BLaER1 (cell line): ENCODE measurements at regions not wholly inside any gene's neighbourhood (a gene's known extent, or its start where the extent isn't known, plus 50 kb on each side); places are given as distances from the start of the nearest gene placed in this dataset.

Experiments used
- H3K27ac ChIP-seq: shearing (Covaris generic); formaldehyde crosslinking; 2 replicates; pipeline ENCODE4 v1.8.1; 2022
- H3K27me3 ChIP-seq: shearing (Covaris generic); formaldehyde crosslinking; 2 replicates; pipeline ENCODE4 v1.8.1; 2022
- H3K36me3 ChIP-seq: shearing (Covaris generic); formaldehyde crosslinking; 2 replicates; pipeline ENCODE4 v1.8.1; 2022
- H3K4me1 ChIP-seq: shearing (Covaris generic); formaldehyde crosslinking; 2 replicates; pipeline ENCODE4 v1.8.1; 2022
- H3K4me2 ChIP-seq: shearing (Covaris generic); formaldehyde crosslinking; 2 replicates; pipeline ENCODE4 v1.8.1; 2022
- H3K4me3 ChIP-seq: shearing (Covaris generic); formaldehyde crosslinking; 2 replicates; pipeline ENCODE4 v1.8.1; 2022
- H3K9ac ChIP-seq: shearing (Covaris generic); formaldehyde crosslinking; 2 replicates; pipeline ENCODE4 v1.8.1; 2022
- H3K9me3 ChIP-seq: shearing (Covaris generic); formaldehyde crosslinking; 2 replicates; pipeline ENCODE4 v1.8.1; 2022
- H4K20me1 ChIP-seq: shearing (Covaris generic); formaldehyde crosslinking; 2 replicates; pipeline ENCODE4 v1.8.1; 2022
- Cebpa-rat ChIP-seq: shearing (Covaris generic); IDR thresholded peaks from 2 replicates; pipeline ENCODE4 v1.8.1; 2022

- Histone ChIP-seq H3K4me3 (no peak overlapping the region), H3K36me3 (no peaks in the 10 kb centered on the region), H3K9me3 (no peaks in the 10 kb centered on the region), H3K27ac (no peak overlapping the region), H3K27me3 (no peaks in the 10 kb centered on the region), H3K4me2 (no peak overlapping the region), H4K20me1 (no peaks in the 10 kb centered on the region), H3K4me1 (no peaks in the 10 kb centered on the region), H3K9ac (no peak overlapping the region)
- no peak for TF ChIP-seq Cebpa-rat
These were observed 268.2 kb upstream of the ID2 start for GRCh38 chr2:8413589-8414135.

GRCh38 chr2:8414946-8415879, 266.6 kb upstream of the ID2 start:
- Histone ChIP-seq H3K4me1 (no peaks in the 10 kb centered on the region), H3K36me3 (no peaks in the 10 kb centered on the region), H3K9ac (no peak overlapping the region), H3K27ac (no peak overlapping the region), H3K4me2 (no peak overlapping the region), H3K4me3 (no peak overlapping the region), H3K9me3 (no peaks in the 10 kb centered on the region), H4K20me1 (no peaks in the 10 kb centered on the region), H3K27me3 (no peaks in the 10 kb centered on the region)
- TF ChIP-seq Cebpa-rat, result no peak

- Histone ChIP-seq H4K20me1 (no peaks in the 10 kb centered on the region), H3K27ac (no peak overlapping the region), H3K9ac (no peak overlapping the region), H3K4me2 (no peak overlapping the region), H3K27me3 (no peaks in the 10 kb centered on the region), H3K4me3 (no peak overlapping the region), H3K9me3 (no peaks in the 10 kb centered on the region), H3K36me3 (no peaks in the 10 kb centered on the region), H3K4me1 (no peaks in the 10 kb centered on the region)
- no peak for TF ChIP-seq Cebpa-rat
These were observed 265.8 kb upstream of the ID2 start for GRCh38 chr2:8416001-8416571.

- Histone ChIP-seq H3K9ac (no peak overlapping the region), H3K4me3 (no peak overlapping the region), H3K27me3 (no peaks in the 10 kb centered on the region)
These were observed 264.7 kb upstream of the ID2 start for GRCh38 chr2:8416849-8417832.

GRCh38 chr2:8418721-8419120, 263.1 kb upstream of the ID2 start:
- no peak overlapping the region for H3K9ac ChIP-seq
- no peak overlapping the region for H3K4me3 ChIP-seq
- no peaks in the 10 kb centered on the region for H3K27me3 ChIP-seq
- no peaks in the 10 kb centered on the region for H3K36me3 ChIP-seq
- H3K9me3 ChIP-seq, result no peaks in the 10 kb centered on the region
- H4K20me1 ChIP-seq, result no peaks in the 10 kb centered on the region
- H3K4me2 ChIP-seq, result no peak overlapping the region
- peaks cover 7% of the 10 kb centered on the region; the same call in 1 of the 2 replicates for H3K4me1 ChIP-seq
- H3K27ac ChIP-seq, result no peak overlapping the region
- no peak for TF ChIP-seq Cebpa-rat

More at GRCh38 chr2:8416849-8417832, 264.7 kb upstream of the ID2 start:
- Histone ChIP-seq H3K4me2 (no peak overlapping the region), H3K9me3 (no peaks in the 10 kb centered on the region), H3K4me1 (0 out of 2 replicates have a peak, but pooled peaks cover 4% of the 10 kb centered on the region), H3K36me3 (no peaks in the 10 kb centered on the region), H4K20me1 (no peaks in the 10 kb centered on the region), H3K27ac (no peak overlapping the region)
- TF ChIP-seq Cebpa-rat, result no peak

GRCh38 chr2:8421658-8422449, 260.0 kb upstream of the ID2 start:
- TF ChIP-seq Cebpa-rat, result no peak
- Histone ChIP-seq H3K9ac (no peak overlapping the region), H4K20me1 (no peaks in the 10 kb centered on the region), H3K27me3 (no peaks in the 10 kb centered on the region), H3K27ac (no peak overlapping the region), H3K4me1 (peaks cover 20% of the 10 kb centered on the region), H3K4me2 (no peak overlapping the region), H3K4me3 (no peak overlapping the region), H3K9me3 (no peaks in the 10 kb centered on the region), H3K36me3 (no peaks in the 10 kb centered on the region)

- Histone ChIP-seq H3K4me1 (peaks cover 25% of the 10 kb centered on the region), H3K9me3 (no peaks in the 10 kb centered on the region), H3K27ac (no peak overlapping the region), H3K4me2 (no peak overlapping the region), H3K36me3 (no peaks in the 10 kb centered on the region), H3K4me3 (no peak overlapping the region), H4K20me1 (no peaks in the 10 kb centered on the region), H3K9ac (no peak overlapping the region), H3K27me3 (no peaks in the 10 kb centered on the region)
- no peak for TF ChIP-seq Cebpa-rat
These were observed 259.4 kb upstream of the ID2 start for GRCh38 chr2:8422450-8422800.

GRCh38 chr2:8424997-8425900, 256.6 kb upstream of the ID2 start:
- peaks cover 27% of the 10 kb centered on the region for H3K4me1 ChIP-seq
- no peak overlapping the region for H3K27ac ChIP-seq
- no peak for TF ChIP-seq Cebpa-rat
- H3K4me3 ChIP-seq, result no peak overlapping the region
- no peaks in the 10 kb centered on the region for H3K36me3 ChIP-seq
- H3K27me3 ChIP-seq, result no peaks in the 10 kb centered on the region
- H3K9me3 ChIP-seq, result no peaks in the 10 kb centered on the region
- H3K9ac ChIP-seq, result no peak overlapping the region
- 0 out of 2 replicates have a peak overlapping the region, but pooled peaks have one; percentile 6 for H3K4me2 ChIP-seq
- H4K20me1 ChIP-seq, result no peaks in the 10 kb centered on the region
